ENCODE measurements at regions not wholly inside any gene's neighbourhood (a gene's known extent, or its start where the extent isn't known, plus 50 kb on each side); places are given as distances from the start of the nearest gene placed in this dataset.

GRCh38 chr14:45868377-45868776, 615.4 kb upstream of the MIS18BP1 start:
- no peak for TF ChIP-seq EZH2 (IDR thresholded peaks at IDR 0.05; ENCODE audit: low read depth, unreplicated experiment)
- no peak for TF ChIP-seq ZNF114 (CRISPR knock-in tag; IDR thresholded peaks at IDR 0.05)
- TF ChIP-seq ETS1 (IDR thresholded peaks at IDR 0.05) = no peak
- TF ChIP-seq ZNF331 (CRISPR knock-in tag; IDR thresholded peaks at IDR 0.05; ENCODE audit: low read depth) = no peak
- no peak for TF ChIP-seq ZNF462 (CRISPR knock-in tag; IDR thresholded peaks at IDR 0.05)
- no peak for TF ChIP-seq CREB1 (CRISPR knock-in tag; IDR thresholded peaks at IDR 0.05; ENCODE audit: low read depth)
- TF ChIP-seq NANOG (IDR thresholded peaks at IDR 0.05; ENCODE audit: borderline replicate concordance) = no peak
- TF ChIP-seq POLR2AphosphoS5 (IDR thresholded peaks at IDR 0.05; ENCODE audit: low read depth) = no peak
- no peak for TF ChIP-seq REST (IDR thresholded peaks at IDR 0.05; ENCODE audit: unreplicated experiment)
- TF ChIP-seq JUNB (IDR thresholded peaks at IDR 0.05; ENCODE audit: unreplicated experiment) = no peak
- no peak for TF ChIP-seq CTCF (conservative IDR thresholded peaks at IDR 0.05; ENCODE audit: low read depth in 2 of 2)
- no peak for TF ChIP-seq STAT1 (IDR thresholded peaks at IDR 0.05; ENCODE audit: unreplicated experiment)
- no peak for TF ChIP-seq EZH2phosphoT487 (IDR thresholded peaks at IDR 0.05; ENCODE audit: unreplicated experiment)
- DNase-seq (ENCODE audit: low spot score) (no peak), ATAC-seq (no peak)
- Histone ChIP-seq H2AFZ (no peak overlapping the region), H3K4me2 (no peak overlapping the region), H3K9me2 (ENCODE audit: insufficient read depth) (no peaks in the 10 kb centered on the region), H4K20me1 (replicated peaks; ENCODE audit: insufficient read depth) (no peaks in the 10 kb centered on the region), H3K4me1 (ENCODE audit: insufficient read depth) (no peaks in the 10 kb centered on the region), H3K27me3 (ENCODE audit: insufficient read depth) (no peaks in the 10 kb centered on the region), H3K36me3 (ENCODE audit: insufficient read depth) (no peaks in the 10 kb centered on the region), H3F3A (replicated peaks; ENCODE audit: low read depth) (no peaks in the 10 kb centered on the region), H3K4me3 (no peak overlapping the region), H3K27ac (ENCODE audit: low read depth) (no peak overlapping the region), H3K79me2 (replicated peaks; ENCODE audit: insufficient read depth) (no peaks in the 10 kb centered on the region)
- Mint-ChIP-seq H3K9me3 (peaks cover 42% of the 10 kb centered on the region), H3K36me3 (ENCODE audit: low read depth) (peaks cover 32% of the 10 kb centered on the region), H3K27ac (no peak overlapping the region), H3K4me3 (no peak overlapping the region), H3K4me1 (no peaks in the 10 kb centered on the region), H3K27me3 (ENCODE audit: insufficient read depth, low read depth, poor library complexity) (no peaks in the 10 kb centered on the region)

Measured in GM23338 (cell line).